ENCODE measurements at regions not wholly inside any gene's neighbourhood (a gene's known extent, or its start where the extent isn't known, plus 50 kb on each side); places are given as distances from the start of the nearest gene placed in this dataset.
A peak's percentile ranks its signal among the peaks of the same experiment; 100 is the strongest.
"Not testable (repeated sequence)": the region's sequence is repeated elsewhere in the genome, so short reads cannot be mapped to it uniquely, and the experiment has no call there.

DNA sequence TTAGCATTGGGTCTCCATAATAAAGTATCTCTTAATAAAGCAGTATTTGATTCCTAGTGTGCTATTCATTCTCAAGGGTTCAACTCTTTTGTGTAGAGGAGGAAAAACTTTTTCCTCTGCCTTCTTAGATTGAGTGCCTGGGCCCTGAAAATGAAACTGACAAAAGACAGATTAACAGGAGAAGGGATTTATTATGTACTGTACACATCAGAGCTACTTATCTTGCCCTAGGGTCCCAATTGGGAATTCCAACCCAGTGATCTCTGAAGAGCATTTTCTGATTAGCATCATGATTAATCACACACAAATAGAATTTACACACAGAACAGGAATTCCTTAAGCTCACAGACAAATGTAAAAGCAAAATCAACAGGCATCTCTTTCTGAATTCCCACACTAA is 128.9 kb downstream of the CD164 start:
- no peak for DNase-seq

GRCh38 chr6:109252261-109253041 is 129.8 kb downstream of the CD164 start:
- peak; percentile 7 for DNase-seq

GRCh38 chr6:109251839-109252238 is 130.4 kb downstream of the CD164 start:
- DNase-seq, result no peak

- DNase-seq, result not testable (repeated sequence)
Measured at GRCh38 chr6:109250544-109251156, 131.6 kb downstream of the CD164 start.

DNA sequence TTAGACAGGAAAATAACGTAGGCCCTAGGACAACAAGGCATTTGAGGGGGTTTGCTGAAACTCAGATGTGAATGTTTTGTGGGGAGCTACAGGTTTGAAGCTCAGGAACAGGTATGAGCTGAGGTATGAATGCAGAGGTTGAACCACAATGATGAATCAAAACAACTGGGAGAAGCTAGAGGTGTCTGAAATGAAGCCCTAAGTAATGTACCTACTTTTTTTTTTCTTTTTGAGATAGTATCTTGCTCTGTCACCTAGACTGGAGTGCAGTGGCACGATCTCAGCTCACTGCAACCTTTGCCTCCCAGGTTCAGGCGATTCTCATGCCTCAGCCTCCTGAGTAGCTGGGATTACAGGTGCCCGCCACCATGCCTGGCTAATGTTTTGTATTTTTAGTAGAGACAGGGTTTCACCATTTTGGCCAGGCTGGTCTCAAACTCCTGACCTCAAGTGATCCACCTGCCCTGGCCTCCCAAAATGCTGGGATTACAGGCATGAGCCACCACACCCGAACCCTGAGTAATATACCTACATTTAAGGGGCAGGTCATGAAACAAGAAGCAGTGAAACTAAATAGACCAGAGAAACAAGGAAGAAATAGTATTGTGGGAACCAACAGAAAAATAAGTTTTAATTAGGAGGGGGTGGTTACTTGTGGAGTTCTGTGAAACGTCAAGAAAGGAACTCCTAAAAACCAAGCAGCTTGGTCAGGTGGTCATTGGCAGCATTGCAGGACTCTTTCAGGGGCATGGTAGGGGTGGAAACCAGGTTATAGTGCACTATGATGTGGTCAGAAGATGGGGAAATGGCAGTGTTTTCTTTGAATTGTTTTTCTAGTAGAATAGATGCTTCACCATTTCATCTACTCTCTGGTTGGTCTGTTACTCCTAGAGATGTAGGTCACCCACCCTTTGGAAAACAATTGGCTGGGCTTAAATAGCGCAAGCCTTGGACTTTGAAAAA is 138.1 kb downstream of the CD164 start:
- DNase-seq, result no peak

DNA sequence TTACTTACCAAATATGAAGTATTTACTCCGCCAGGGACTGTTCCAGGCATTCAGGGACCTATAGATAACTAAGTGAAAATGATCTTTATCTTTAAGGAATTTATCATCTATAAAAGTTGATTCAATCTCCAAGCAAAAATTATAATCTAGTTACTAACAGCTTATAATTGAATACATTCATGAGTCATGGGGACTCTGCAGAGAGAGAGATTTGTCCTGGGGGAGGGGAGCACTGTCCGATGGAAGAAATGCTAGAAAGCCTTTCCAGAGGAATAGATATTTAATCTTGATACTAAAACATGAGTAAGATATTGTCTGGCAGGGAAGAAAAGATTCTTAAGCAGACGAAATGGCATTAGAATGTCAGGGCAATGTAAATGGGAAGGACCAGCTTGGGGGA is 139.3 kb downstream of the CD164 start:
- no peak for DNase-seq

DNA sequence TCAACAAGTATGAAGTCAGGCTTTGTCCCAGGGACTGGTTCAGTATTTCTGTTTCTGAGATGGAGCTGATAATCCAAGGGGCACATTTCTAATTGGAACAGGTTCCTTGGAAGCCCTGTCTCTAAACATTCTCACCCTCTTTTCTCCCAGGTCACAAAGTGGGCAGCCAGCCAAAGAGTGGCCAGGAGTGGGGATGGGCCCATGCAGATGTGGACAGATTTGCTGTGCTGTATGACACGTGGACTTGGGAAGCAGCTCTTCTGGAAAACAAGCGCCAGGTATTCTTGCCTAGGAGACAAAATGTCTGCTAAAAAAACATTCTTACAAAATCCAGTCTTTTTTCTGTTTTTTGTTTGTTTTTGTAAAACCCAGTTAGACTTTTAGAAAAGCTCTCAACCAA is 140.2 kb downstream of the CD164 start:
- DNase-seq, result no peak

DNA sequence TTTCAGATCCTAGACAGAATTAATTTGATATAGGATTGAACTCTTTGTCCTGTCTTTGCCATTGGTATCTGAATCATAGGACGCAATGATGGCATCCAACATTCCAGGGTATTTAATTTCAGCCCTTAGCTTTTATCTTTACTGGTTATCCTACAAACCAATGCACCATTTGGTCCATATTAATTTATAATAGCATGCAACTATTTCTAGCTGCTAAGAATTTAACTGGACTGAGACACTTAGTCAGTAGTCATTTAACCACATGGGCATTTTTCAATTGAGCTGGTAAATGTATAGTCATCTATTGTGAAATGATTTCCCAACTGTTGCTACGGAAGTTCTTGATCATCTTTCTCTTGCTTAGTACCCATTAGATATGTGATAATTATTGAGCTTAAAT is 141.1 kb downstream of the CD164 start:
- DNase-seq, result no peak

DNA sequence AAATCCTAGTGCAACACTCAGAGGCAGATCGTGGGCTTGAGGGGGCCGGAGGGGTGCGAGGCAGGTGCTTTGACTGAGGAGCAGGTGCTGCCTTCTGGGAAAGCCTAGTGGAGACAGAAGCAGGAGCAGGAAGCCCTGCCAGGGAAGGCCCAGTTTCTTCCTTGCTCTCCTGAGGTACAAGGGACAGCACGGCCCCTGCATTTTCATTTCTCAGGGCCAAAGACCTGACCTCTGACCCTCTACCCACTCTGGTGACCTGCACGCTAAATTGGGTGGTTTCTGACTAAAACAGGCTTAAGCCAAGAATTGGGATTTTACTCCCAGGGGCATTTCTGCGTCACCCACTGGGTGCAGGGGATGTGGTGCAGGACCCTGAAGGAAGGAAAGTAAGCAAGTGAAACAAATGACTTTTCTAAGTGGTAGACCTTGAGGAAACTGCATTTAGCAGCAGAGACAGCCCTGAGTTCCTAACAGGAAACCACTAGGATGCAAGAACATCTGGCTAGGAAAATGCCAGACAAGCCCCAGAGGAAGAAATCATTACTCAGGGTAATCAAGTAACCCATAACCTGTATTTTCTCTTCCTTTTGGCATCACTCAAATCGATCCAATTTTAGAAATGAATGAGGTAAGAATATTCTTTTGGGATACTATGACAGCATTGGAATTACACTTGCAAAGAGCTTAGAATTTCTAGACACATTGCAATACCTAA is 141.7 kb downstream of the CD164 start:
- no peak for DNase-seq

- DNase-seq, result no peak
Measured at GRCh38 chr6:109239651-109240321, 142.5 kb downstream of the CD164 start.

- no peak for DNase-seq
Measured at GRCh38 chr6:109239160-109239559, 143.1 kb downstream of the CD164 start.

DNA sequence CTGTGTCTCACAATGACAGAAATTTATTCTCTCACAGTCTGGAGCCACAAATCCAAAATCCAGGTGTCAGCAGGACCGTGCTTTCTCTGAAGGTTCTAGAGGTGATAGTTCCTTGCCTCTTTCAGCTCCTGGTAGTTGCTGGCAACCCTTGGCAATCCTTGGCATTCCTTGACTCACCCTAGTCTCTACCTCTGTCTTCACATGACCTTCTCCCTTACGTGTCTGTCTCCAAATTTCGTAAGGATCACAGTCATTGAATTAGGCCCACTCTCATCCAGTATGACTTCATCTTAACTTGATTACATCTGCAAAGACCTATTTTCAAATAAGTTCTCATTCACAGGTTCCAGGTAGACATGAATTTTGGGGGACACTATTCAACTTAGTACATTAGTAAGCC is 143.1 kb downstream of the CEP57L1 start:
- no peak for DNase-seq

GRCh38 chr6:109237986-109238329 is 142.7 kb downstream of the CEP57L1 start:
- no peak for DNase-seq

- no peak for DNase-seq
Measured at GRCh38 chr6:109237077-109237985, 142.0 kb downstream of the CEP57L1 start.

DNA sequence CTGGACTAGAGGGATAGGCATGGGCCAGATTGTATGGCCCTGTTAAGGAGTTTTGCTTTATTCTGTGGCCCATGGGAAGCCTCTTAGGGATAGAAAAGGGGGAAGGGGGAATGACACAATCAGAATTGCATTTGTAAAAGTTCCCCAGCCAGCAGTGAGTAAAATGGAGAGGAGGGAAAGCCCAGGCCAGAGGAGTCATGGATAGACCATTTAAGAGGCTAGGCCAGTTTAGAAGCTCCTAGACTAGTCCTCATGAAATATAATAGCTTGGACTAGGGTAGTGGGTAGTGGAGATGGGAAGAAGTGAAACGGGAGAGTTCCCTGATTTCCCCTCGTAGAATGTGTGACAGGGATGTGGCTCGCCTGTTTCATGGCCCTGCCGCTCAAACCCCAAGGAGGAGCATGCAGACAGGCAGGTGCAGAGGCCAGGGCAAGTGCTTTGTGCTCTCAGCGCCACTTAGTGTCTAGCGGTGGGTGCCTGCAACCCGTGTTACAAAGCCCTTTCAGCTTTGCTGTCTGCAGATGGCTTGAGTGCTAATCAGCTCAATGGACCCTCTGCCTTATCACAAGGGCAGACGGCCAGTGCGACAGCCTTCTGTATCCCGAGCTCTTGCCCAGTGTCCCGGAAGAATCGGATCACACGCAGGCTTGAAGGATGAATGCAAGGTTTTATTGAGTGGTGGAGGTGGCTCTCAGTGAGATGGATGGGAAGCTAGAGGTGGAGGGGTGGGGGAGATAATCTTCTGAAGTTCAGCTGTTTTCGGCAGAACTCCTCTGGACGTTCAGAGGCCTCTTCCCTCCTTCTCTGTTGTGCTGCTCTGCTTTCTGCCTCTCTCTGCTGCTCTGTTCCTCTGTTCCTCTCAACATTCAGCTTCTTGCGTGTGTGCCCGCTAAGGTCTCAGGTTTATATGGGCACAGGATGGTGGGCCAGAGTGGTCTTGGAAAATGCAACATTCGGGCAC is 141.1 kb downstream of the CEP57L1 start:
- no peak for DNase-seq

- no peak for DNase-seq
Measured at GRCh38 chr6:109235481-109236038, 140.3 kb downstream of the CEP57L1 start.

- no peak for DNase-seq
Measured at GRCh38 chr6:109230453-109230852, 135.1 kb downstream of the CEP57L1 start.

GRCh38 chr6:109229536-109229935 is 134.2 kb downstream of the CEP57L1 start:
- no peak for DNase-seq

- no peak for DNase-seq
Measured at GRCh38 chr6:109227646-109228045, 132.3 kb downstream of the CEP57L1 start.

- no peak for DNase-seq
Measured at GRCh38 chr6:109226353-109226752, 131.0 kb downstream of the CEP57L1 start.

All from NCI-H1105 treated with DMSO at 0.1 percent for 48 hours (cell line).